ENCODE measurements at regions not wholly inside any gene's neighbourhood (a gene's known extent, or its start where the extent isn't known, plus 50 kb on each side); places are given as distances from the start of the nearest gene placed in this dataset.

GRCh38 chr14:23751616-23752015 lies 115.5 kb downstream of the DHRS2 start:
- no peaks in the 10 kb centered on the region for H3K9me1 ChIP-seq (ENCODE audit: insufficient read depth, low read length)
- TF ChIP-seq USF2 (IDR thresholded peaks at IDR 0.05; ENCODE audit: low read depth, low read length) (no peak), MAZ (IDR thresholded peaks at IDR 0.05; ENCODE audit: borderline replicate concordance, low read depth, low read length) (no peak), POLR2A (IDR thresholded peaks at IDR 0.05; ENCODE audit: low read depth, low read length) (no peak), CHD1 (IDR thresholded peaks at IDR 0.05; ENCODE audit: low read depth, low read length) (no peak), FOS (IDR thresholded peaks at IDR 0.05; ENCODE audit: low read depth, low read length) (no peak), CTCF (conservative IDR thresholded peaks at IDR 0.05; ENCODE audit: low read depth, low read length) (no peak), CEBPB (IDR thresholded peaks at IDR 0.05; ENCODE audit: low read depth, low read length) (no peak), MXI1 (IDR thresholded peaks at IDR 0.05; ENCODE audit: borderline replicate concordance, low read depth, low read length) (no peak), NFE2L2 (IDR thresholded peaks at IDR 0.05; ENCODE audit: low read depth, low read length) (no peak)
- TF ChIP-seq, protein P1, sequence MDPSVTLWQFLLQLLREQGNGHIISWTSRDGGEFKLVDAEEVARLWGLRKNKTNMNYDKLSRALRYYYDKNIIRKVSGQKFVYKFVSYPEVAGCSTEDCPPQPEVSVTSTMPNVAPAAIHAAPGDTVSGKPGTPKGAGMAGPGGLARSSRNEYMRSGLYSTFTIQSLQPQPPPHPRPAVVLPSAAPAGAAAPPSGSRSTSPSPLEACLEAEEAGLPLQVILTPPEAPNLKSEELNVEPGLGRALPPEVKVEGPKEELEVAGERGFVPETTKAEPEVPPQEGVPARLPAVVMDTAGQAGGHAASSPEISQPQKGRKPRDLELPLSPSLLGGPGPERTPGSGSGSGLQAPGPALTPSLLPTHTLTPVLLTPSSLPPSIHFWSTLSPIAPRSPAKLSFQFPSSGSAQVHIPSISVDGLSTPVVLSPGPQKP (IDR thresholded peaks at IDR 0.05; ENCODE audit: borderline replicate concordance, low read depth, low read length): no peak
- no peaks in the 10 kb centered on the region for H4K20me1 ChIP-seq (ENCODE audit: insufficient read depth, low read length)
- WGBS, 2 experiments (ENCODE audit: extremely low coverage in 2 of 2, insufficient read length in 1 of 2): no CpG with 5 or more reads among the region's 2 CpGs
- in situ Hi-C loops (cut with MboI; ENCODE audit: low sequenced_read_pairs): no loop called here
- no peaks in the 10 kb centered on the region for H3K36me3 ChIP-seq (ENCODE audit: control insufficient read depth, insufficient read depth, low read length)
- no peak overlapping the region for H3K18ac ChIP-seq (ENCODE audit: low read depth, low read length)
- ChIA-PET POLR2A (ENCODE audit: unreplicated experiment) (no interaction called here), CTCF (no interaction called here)
- H3K14ac ChIP-seq (replicated peaks; ENCODE audit: low read depth, low read length): no peak overlapping the region
- no peak overlapping the region for H2AFZ ChIP-seq (replicated peaks; ENCODE audit: low read length, poor library complexity)
- no peak overlapping the region for H2AK5ac ChIP-seq (ENCODE audit: low read depth, low read length)
- no peak overlapping the region for H4K91ac ChIP-seq (ENCODE audit: insufficient read depth, low read depth, low read length)
- H4K8ac ChIP-seq (ENCODE audit: low read depth in 2 of 2, low read length in 2 of 2): no peak overlapping the region
- no peak overlapping the region for H2BK5ac ChIP-seq (ENCODE audit: low read depth, low read length, poor library complexity, severe bottlenecking)
- H3K4me3 ChIP-seq (ENCODE audit: insufficient read depth, low read depth, low read length): no peak overlapping the region
- no peaks in the 10 kb centered on the region for H3K79me1 ChIP-seq (ENCODE audit: low read depth in 1 of 2, low read length in 2 of 2)
- no peak overlapping the region for H3K4ac ChIP-seq (ENCODE audit: low read depth, low read length)
- no peaks in the 10 kb centered on the region for H3K4me1 ChIP-seq (ENCODE audit: control insufficient read depth, insufficient read depth, low read length)
- no peak overlapping the region for H2BK15ac ChIP-seq (ENCODE audit: low read depth, low read length)
- H3K27ac ChIP-seq (ENCODE audit: insufficient read depth, low read length): no peak overlapping the region
- H3K9ac ChIP-seq (ENCODE audit: low read depth, low read length): no peak overlapping the region
- no peak overlapping the region for H2AK9ac ChIP-seq (replicated peaks; ENCODE audit: low read depth, low read length, poor library complexity)
- ATAC-seq (ENCODE audit: low read depth) (no peak), DNase-seq (no peak)
- no peak overlapping the region for H3K4me2 ChIP-seq (ENCODE audit: low read depth, low read length)
- no peak overlapping the region for H4K5ac ChIP-seq (ENCODE audit: low read depth, low read length)
- no peaks in the 10 kb centered on the region for H3K27me3 ChIP-seq (ENCODE audit: control insufficient read depth, insufficient read depth, low read length)
- dilution Hi-C loops (cut with HindIII; ENCODE audit: low sequenced_read_pairs, unreplicated experiment): no loop called here
- intact Hi-C loops (cut with micrococcal nuclease): no loop called here
- BruUV-seq (replicated peaks): no TSS peak
- H3K56ac ChIP-seq (ENCODE audit: extremely low read depth, insufficient read depth, low read length): no peak overlapping the region
- H3K9me3 ChIP-seq (ENCODE audit: control insufficient read depth, insufficient read depth, low read length): no peaks in the 10 kb centered on the region
- H2BK120ac ChIP-seq (ENCODE audit: low read depth, low read length): no peak overlapping the region
- no peak overlapping the region for H3K23ac ChIP-seq (ENCODE audit: low read depth, low read length)
- H2BK20ac ChIP-seq (ENCODE audit: low read depth, low read length): no peak overlapping the region

All from IMR-90 (cell line).